ENCODE measurements at regions not wholly inside any gene's neighbourhood (a gene's known extent, or its start where the extent isn't known, plus 50 kb on each side); places are given as distances from the start of the nearest gene placed in this dataset.

DNA sequence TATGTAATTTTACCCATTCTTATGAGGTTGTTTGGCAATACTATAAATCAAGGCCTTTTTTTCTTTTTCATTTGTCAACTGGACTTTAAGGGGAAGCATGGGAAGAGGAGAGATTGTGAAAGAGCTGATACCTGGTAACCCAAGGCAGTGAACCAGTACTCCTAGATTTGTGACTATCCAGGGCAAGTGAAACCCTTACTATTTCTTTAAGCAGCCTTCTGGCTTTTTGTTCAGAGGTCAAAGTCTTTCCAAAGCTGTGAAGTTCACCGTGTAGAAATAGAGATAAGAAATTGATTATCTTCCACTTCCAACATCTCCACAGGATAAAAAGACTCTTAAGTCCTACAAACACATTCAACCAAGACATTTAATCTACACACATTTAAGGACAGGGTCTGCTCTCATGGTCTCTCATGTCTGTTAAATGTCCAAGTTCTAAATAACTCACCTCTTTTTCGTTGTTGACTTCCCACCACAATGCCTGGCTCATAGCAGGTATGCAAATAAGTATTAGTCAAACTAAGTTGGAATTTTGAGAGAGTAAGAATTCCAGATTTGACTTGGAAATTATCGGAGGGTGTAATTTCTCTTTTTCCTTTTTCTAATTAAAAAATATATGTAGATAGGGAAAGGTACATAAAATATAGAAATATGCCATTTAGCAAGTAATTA, 485.8 kb downstream of the STK39 start:
- Histone ChIP-seq H3K4me3 (no peak overlapping the region), H3K9me3 (no peaks in the 10 kb centered on the region), H3K36me3 (no peaks in the 10 kb centered on the region), H3K27ac (no peak overlapping the region), H3K4me1 (ENCODE audit: insufficient read depth) (no peaks in the 10 kb centered on the region), H3K27me3 (no peaks in the 10 kb centered on the region)
- no peak for DNase-seq
- intact Hi-C loops (cut with DNase I): no loop called here
- 62 to 64% (median 63%) methylated on average over 3 of the region's 3 CpGs for whole genome bisulfite sequencing, 3 donors
- TF ChIP-seq POLR2A (IDR thresholded peaks at IDR 0.05): no peak
- no peak for TF ChIP-seq EP300 (IDR thresholded peaks at IDR 0.05)
- TF ChIP-seq CTCF (IDR thresholded peaks at IDR 0.05): no peak

DNA sequence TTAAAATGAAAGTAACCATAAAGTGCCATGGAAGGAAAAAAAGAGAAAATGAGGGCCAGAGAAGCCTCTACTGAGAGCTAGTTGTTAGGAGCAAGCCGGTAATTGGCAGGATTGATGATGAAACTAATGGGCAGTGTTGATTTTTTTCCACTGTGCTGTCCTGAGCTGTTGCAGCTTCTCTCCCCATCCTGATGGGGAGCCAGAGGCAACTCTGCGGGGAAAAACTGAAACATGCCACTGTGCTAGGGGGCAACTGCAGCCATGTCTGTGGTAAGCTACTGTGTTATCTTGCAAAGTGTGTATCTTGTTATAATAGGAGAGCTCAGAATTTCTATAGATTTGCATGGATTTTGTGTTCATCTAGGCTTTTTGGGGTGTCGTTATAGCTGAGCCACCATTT, 487.9 kb downstream of the STK39 start:
- no peak for DNase-seq
- WGBS, 3 donors: 95 to 98% (median 96%) methylated on average over 3 of the region's 3 CpGs

DNA sequence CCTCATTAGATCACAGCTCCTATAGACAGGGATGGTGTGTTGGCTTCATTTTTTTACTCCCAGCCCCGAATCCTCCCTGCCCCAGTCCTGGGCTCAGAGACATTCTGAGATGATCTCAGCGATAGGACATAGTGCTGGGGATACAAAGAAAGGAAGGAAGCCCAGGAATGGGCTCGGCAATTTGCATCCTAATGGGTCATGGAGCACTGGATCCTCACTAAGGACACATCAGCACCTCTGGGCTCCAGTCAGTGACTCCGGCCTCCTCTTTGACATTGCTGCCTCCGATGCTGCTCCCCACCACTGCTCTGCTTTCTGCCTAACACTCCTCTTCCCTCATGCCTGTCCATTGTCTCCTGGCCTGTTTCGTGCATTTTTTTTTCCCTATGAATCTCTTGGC, 489.1 kb downstream of the STK39 start:
- H3K4me1 ChIP-seq (ENCODE audit: insufficient read depth): no peaks in the 10 kb centered on the region
- H3K36me3 ChIP-seq: no peaks in the 10 kb centered on the region
- 70 to 90% (median 87%) methylated on average over 6 of the region's 6 CpGs for WGBS, 3 donors
- H3K27me3 ChIP-seq: no peaks in the 10 kb centered on the region
- no peak overlapping the region for H3K27ac ChIP-seq
- TF ChIP-seq CTCF (IDR thresholded peaks at IDR 0.05): no peak
- TF ChIP-seq POLR2A (IDR thresholded peaks at IDR 0.05): no peak
- no peak for TF ChIP-seq EP300 (IDR thresholded peaks at IDR 0.05)
- H3K4me3 ChIP-seq: no peak overlapping the region
- no peak for DNase-seq
- intact Hi-C loops (cut with DNase I): no loop called here
- no peaks in the 10 kb centered on the region for H3K9me3 ChIP-seq

More for the DNA sequence above, 487.9 kb downstream of the STK39 start:
- Histone ChIP-seq H3K9me3 (no peaks in the 10 kb centered on the region), H3K4me3 (no peak overlapping the region), H3K4me1 (ENCODE audit: insufficient read depth) (no peaks in the 10 kb centered on the region), H3K27me3 (no peaks in the 10 kb centered on the region), H3K27ac (no peak overlapping the region), H3K36me3 (no peaks in the 10 kb centered on the region)
- TF ChIP-seq CTCF (IDR thresholded peaks at IDR 0.05) (no peak), POLR2A (IDR thresholded peaks at IDR 0.05) (no peak), EP300 (IDR thresholded peaks at IDR 0.05) (no peak)
- intact Hi-C loops (cut with DNase I): no loop called here

GRCh38 chr2:167756446-167756845, 490.9 kb downstream of the STK39 start:
- H3K4me3 ChIP-seq: no peak overlapping the region
- H3K36me3 ChIP-seq: no peaks in the 10 kb centered on the region
- WGBS, 3 donors: 13 to 30% (median 14%) methylated on average over 9 of the region's 9 CpGs
- intact Hi-C loops (cut with DNase I): no loop called here
- no peaks in the 10 kb centered on the region for H3K4me1 ChIP-seq (ENCODE audit: insufficient read depth)
- H3K27ac ChIP-seq: no peak overlapping the region
- no peaks in the 10 kb centered on the region for H3K9me3 ChIP-seq
- TF ChIP-seq POLR2A (IDR thresholded peaks at IDR 0.05) (no peak), EP300 (IDR thresholded peaks at IDR 0.05) (no peak), CTCF (IDR thresholded peaks at IDR 0.05) (no peak)
- H3K27me3 ChIP-seq: no peaks in the 10 kb centered on the region
- DNase-seq: no peak
